Stimulated activated naive CD4-positive, alpha-beta T cell (primary cell): ENCODE measurements at regions not wholly inside any gene's neighbourhood (a gene's known extent, or its start where the extent isn't known, plus 50 kb on each side); places are given as distances from the start of the nearest gene placed in this dataset.
"Not testable (repeated sequence)": the region's sequence is repeated elsewhere in the genome, so short reads cannot be mapped to it uniquely, and the experiment has no call there.

Experiments used
- DNase-seq, 6 experiments: peaks; one replicate each; lab custom pipeline; 2025; lab: John Stamatoyannopoulos, UW

DNA sequence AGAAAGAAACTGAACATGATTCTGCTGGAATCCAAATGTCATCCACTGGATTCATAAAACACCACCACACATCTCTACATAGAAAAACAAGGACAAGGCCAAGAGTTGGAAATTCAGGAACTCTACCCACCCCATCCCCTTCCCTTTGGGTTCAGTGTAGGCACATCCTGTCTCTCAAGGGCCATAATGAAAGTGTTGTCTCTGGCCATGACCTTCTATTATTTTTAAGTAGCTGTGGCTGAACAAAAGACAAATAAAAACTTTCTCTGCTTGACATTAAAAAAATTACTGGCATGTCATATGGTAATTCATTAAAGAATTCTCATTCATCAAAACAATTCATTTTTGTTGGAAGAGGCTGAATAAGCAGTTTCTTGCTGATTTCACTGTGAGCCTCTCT is 54.9 kb upstream of the ZBTB18 start:
- no peak for DNase-seq

DNA sequence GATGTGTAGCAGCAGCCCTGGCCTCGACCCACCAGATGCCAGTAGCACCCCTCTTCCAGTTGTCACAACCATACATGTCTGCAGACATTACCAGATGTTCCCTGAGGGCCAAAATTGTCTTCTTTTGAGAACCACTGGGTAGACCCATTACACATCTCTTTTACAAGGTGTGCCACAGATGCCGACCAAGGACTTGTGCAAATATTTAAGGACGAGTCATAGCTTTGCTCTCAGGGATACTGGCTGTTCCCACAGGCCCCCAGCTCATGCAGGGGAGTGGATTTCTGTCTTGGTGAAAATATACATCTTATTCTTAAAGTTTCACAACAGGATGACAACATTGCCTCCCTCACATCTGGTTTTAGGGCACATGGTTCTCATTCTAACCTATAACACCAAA is 59.4 kb upstream of the ZBTB18 start:
- no peak for DNase-seq

DNA sequence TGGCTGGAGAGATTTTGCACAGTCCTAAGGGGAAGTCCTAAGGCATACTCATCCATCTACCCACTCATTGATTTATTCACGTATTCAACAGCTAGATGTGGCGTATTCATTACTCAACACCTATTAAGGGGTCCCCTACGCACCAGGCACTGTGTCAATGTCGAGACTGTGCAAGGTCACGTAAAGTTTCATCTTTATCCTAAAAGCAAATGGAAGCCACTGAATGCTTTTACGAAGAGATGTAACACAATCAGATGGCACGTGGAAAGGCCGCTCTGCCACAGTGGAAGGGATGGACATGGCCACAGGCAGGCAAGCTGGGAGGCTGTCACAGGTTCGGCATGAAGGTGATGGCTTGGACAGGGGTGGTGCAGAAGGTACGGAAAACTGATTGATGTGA is 66.3 kb upstream of the ZBTB18 start:
- no peak for DNase-seq

DNA sequence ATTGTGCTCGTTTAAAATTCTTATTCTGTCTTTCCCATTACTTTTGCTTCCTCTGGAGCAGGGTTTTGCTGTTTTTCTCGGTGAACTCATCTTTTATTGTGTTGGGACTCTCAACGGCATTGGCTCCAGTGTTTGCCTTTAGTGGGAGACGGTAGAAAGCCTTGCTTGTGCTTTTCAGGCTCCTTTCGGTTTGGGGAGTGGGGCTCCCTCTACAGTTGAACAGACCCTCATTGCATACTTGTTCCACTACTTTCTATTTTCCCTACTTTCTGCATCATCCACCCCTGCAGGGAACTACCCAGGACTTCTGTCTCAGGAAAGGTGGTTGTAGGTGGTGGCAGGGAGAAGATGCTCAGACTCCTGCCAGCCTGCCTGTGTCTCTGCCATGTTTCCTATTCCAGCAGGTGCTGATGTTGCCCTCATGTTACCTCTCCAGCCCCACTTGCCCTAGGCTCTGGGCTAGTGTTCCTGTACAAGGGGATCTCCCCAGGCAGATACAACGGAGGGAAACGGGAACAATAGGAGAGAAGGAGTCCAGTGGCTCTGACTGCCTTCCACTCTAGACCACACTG is 68.5 kb upstream of the ZBTB18 start:
- no peak for DNase-seq

DNA sequence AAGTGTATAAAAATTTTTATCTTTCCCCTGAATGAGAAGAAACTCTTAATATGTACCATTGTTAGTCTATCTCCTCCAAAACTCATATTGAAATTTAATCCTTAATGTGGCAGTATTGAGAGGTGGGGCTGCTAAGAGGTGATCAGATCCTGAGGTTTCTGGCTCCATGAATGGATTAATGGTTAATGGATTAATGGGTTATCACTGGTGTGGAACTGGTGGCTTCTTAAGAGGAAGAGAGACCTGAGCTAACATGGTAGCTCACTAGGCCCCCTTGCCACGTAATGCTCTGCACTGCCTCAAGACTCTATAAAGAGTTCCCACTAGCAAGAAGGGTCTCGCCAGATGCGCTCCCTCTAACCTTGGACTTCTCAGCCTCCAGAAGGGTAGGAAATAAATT is 70.6 kb upstream of the ZBTB18 start:
- no peak for DNase-seq

DNA sequence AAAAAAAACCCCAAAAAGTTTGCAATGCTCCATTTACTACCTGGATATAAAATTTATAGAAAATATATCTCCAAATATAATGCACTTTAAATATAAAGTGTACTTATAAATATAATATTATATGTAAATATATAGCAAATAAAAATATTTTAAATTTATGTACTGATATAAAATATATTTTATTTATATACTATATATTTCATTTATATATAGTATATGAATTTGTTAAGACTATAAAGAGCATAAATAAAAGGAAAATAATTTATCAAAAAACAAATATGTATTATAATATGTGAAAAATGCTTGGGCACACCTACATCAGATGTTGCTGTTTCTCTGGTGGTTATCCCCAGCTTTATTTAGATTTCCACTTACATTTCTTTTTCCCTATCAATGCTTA is 71.0 kb upstream of the ZBTB18 start:
- no peak for DNase-seq

DNA sequence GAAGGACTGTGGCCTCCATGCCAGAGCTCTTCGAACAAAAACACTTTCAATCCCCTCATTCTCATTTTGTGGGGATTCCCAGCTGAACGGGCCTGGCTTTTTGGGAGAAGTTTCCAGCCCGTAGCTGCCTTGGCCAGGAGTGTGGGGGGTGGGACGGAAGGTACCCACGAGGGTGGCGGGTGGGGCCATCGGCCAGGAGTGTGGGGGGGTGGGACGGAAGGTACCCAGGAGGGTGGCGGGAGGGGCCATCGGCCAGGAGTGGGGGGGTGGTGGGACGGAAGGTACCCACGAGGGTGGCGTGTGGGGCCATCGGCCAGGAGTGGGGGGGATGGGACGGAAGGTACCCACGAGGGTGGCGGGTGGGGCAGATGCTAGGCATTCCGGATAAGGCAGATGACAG is 71.7 kb upstream of the ZBTB18 start:
- DNase-seq: no peak

DNA sequence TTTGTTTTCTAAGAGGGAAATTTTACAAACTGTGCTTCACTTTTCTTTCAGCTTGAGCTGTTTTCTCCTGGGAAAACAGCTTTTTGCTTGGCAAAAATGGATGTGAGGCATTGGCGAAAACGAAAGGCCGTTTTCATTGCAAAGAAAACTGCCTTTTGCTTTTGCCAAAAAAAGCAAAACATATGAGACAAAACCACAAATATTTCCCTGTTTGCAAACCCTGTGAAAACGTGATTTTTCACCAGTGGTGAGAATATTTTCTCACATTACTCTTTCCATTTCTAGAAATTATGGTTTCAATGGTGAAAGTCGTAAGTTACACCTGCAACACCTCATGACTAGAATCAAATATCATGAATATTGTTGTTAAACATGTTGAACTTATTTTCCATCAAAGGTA is 74.0 kb upstream of the ZBTB18 start:
- no peak for DNase-seq

DNA sequence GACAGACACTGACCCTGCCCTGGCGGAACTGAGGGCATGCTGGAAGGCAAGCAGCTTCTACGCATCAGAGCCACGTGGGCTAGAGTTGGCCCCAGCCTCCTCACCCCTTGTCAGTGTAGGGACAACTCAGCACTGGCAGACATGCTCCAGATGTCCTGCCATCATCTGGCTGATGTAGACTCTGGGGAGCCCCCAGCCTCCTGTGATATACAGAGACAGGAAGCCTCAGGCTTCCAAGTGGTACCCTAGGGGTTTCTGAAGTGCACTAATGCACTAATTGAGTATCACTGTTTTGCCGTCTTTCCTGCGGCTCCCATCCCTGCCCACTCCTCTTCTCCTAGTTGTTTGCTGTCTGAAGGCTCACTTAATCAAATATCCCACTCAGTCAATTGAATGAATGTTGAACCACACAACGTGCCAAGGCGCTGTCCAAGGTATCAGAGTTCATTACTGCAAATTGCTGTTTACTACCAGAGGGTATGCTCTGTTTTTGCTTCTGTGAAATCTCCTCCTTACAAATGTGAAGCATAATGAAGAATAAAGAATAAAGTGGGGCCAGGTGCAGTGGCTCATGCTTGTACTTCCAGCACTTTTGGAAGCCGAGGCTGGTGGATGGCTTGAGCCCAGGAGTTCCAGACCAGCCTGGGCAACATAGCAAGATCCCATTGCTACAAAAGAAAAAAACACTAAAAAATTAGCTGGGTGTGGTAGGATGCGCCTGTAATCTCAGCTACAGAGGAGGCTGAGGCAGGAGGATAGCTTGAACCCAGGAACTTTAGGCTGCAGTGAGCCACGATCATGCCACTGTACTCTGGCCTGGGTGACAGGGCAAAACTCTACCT is 76.4 kb upstream of the ZBTB18 start:
- DNase-seq: no peak

DNA sequence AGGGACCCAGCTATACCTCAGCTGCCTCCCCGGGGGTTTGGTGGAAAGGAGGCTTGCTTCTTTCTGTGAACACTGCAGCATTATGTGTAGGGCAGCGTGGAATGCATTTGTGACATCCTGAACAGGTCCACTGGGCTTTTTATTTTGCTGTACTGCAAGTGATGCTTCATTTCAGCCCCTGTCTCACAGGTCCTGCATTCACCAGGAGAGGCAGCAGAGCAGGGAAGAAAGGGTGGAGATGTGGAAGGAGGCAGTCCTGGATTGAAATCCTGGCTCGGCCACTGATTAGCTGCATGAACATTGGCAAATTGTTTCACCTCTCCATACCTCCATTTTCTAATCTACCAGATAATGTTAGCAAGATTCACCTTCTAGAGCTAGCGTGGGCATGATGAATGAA is 77.9 kb upstream of the ZBTB18 start:
- no peak for DNase-seq

DNA sequence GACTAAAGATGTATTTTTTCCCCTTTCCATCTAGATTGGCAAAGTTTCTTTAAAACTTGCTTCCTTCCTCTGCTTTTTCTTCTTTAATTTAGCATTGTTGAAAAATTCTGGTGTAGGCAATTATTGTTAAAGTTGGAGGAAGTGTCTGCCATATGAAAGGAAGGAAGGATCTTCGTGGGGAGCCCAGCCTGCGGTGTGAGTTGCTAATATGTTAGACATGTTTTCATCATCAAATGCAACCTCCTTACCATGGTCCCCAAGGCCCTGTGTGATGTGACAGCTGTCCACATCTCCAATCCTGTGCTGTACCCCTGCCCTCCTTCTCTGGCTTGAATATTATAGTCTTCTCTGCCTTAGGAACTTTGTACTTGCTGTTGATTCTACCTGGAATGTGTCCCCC is 81.0 kb upstream of the ZBTB18 start:
- DNase-seq: no peak

DNA sequence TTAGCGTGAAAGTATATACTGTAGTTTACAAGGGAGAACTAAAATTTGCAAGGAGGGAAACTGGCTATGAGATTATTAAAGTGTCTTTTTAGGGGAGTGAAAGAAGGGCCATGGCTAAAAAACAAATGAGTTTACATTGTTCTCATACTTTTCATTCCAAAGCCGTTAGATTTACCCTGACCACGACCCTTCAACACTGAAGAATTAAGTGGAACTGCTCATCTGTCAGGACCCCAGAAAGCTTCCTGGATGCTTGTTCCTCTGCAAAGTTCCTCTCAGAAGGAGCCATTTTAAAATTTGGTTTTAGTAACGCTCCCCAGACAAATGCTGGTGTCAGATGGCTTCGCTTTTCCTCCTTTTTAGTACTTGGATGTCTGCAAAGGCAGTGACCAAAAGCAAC is 82.7 kb upstream of the ZBTB18 start:
- no peak for DNase-seq

DNA sequence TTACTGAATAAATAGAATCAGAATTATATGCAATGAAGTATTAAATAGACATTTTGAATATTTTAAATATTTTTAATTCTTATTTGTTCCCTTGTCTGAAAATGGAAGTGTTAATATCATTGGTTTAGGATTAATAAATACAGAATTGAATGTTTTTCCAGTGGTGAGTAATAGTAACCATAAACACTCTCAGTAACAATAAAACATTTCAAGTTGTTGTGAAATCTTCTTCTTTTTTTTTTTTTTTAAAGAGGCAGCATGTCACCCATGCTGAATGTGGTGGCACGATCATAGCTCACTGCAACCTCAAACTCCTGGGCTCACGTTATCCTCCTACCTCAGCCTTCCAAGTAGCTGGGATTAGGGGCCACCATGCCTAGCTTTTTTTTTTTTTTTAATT is 86.2 kb upstream of the ZBTB18 start:
- no peak for DNase-seq

DNA sequence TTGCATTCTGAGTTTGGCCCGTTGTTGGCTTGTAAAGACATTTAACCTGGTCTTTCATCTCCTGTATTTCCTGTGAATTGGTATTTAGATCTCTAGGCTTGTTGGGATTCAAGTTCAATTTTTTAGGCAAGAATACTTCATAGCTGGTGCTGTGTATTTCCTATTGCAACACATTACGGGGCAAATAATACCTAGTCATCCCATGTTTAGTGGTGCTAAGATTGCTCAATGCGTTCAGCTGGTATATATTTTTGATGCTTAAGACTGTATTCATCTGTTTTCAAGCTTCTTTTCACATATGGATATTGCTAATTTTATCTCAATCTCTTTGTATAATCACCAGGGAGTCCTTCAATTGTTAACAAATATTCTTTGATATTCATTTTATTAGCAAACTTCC is 87.5 kb upstream of the ZBTB18 start:
- DNase-seq: no peak

DNA sequence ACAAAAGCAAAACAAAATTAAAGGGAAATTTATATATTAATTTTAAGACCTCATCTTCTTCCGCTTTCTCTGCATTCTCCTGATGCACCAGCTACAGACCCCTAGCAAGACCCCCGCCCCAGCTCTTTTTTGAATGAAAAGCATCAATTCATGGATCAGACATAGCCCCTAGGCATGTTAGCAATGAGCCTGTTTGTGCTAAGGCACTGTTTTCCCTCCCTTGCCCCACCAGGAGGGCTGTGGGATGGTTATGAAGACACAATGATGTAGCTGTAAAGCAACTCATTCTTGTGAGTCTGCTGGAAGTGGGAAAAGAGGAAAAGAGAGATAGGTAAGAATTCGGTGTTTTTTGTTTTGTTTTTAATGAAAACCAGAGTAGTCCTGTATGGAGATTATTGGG is 88.5 kb upstream of the ZBTB18 start:
- DNase-seq: no peak

DNA sequence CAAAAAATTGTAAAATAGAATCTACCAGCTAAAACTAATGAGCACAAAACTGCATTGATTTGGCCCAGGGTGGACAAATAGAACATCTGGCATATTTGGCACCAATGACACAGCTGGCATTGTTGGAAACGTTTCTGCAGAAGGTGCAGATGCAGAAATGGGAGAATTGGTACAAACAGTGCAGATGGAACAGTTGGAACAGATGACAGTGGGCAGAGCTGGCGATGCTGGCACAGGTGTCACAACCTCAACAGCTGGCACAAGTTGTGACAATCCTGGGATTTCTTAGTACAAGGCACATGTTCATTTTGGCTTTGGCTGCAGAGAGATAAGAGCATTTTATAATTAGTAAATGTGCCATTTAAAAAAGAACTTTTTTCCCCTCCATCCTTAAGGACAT is 91.1 kb upstream of the ZBTB18 start:
- no peak for DNase-seq

DNA sequence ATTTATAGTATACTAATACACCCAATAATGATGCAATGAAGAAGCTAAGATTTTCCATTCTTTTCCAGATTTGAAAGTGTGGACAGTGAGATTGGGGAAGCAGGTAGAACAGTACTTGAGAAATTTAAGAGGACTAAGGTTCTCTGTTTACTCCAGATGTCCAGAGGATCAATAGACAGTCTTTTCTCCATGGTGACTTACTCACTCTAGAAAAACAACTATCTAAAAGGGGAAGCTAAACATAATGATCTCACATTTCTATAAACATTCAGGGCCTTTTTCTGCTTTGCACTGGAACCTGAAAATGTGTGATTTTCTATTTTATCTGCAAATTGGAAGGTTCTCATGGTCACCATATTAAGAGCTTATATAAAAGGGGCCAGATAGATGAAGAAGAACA is 93.9 kb upstream of the ZBTB18 start:
- DNase-seq: no peak

DNA sequence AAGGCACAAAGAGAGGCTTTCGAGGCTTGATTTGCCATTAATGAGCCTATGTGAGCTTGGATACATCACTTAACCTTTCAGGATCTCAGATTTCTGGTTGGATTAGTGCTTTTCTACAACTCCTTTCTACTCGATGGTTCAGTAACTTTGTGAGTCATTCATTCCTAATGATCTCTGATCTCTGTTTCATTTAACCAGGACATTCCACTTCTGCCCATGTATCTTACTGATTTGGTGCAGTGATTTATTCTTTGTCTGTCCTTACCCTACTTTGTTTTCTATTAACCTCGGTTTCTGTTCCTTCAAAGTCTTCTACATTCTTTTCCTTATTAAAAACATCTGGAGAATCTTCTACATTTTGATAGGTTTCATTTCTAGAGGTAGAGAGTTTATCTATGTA is 94.6 kb upstream of the ZBTB18 start:
- no peak for DNase-seq

DNA sequence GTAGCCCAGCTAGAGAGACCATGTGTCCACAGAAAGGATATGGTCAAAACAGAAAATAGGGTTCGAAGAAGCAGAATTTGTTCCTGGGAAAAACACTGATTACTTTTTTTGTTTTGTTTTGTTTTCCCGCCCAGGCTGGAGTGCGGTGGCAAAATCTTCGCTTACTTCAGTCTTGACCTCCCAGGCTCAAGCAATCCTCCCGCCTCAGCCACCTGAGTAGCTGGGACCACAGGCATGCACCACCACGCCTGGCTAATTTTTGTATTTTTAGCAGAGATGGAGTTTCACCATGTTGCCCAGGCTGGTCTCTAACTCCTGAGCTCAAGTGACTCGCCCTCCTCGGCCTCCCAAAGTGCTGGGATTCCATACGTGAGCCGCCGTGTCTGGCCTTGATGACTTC is 99.9 kb upstream of the ZBTB18 start:
- not testable (repeated sequence) for DNase-seq

DNA sequence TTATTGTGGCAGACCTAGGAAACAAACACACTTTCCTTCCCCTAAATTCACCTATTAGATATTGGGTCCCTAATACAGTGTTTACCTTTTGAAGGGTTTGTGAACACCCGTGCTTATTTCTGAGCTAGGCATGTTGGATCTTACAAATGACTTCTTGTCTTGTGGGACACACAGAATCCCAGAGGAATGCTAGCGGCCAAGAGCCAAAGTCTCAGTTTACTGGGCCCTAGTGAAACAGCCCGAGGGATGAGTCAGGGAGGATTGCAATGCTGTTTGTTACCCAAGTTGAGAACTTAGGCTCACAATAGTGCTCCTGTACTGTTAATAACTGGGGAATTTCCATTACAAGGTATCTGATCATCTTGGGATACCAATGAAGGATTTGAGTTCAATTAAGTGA is 100.1 kb upstream of the AKT3 start:
- no peak for DNase-seq

DNA sequence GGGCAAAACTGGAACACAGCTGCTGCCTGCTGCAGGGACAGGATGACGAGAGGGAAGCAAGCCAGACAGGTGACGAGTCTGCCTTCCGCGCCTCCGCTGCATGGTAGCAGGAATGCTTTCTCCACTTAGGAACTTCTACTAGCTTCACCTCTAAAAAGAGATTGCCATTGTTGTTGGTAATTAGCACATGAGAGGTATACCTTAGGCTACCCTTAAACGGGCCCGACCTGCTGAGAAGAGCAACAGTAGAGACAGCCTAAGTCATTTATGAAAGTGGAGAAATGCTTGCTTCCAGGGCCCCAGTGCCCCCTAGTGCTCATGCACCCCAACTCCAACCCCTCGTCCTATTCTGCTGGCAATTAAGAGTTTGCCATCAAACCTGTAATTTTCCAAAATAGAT is 96.9 kb upstream of the AKT3 start:
- DNase-seq: peak in 5 of 6 experiments; percentile 2 to 19 (median 7)

DNA sequence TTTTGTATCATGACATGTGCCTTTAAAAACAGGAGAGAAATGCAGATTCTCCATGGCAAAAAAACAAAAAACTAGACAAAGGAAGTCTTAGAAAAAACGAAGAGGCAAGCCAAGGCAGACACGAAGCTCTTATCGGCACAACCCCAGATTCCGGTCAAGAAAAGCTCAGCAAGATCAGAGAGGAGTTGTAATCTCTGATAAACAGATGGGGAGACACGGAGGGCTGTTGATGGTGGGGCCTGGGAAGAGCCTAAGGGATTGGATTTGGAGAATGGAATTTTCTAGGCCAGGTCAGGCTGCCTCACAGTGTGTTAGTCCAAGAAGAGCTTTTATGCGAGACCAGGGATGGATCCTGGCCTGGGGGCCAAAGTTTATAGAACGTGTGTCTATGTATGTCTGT is 96.2 kb upstream of the AKT3 start:
- no peak for DNase-seq

DNA sequence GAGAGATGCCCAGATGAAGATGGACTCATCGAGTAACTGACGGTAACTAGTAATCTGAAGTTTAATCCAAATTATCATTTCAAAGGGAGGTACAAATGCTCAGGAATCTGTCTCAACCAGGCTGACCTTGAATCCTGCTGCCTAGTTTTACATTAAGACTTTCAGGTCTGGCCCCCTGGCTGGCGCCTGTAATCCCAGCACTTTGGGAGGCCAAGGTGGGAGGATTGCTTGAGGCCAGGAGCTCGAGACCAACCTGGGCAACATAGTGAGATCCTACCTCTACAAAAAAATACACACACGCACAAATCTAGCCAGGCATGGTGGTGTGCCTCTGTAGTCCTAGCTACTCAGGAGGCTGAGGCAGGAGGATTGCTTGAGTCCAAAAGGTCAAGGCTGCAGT is 95.7 kb upstream of the AKT3 start:
- DNase-seq: no peak
